Fibroblast of pulmonary artery (primary cell): ENCODE measurements at regions not wholly inside any gene's neighbourhood (a gene's known extent, or its start where the extent isn't known, plus 50 kb on each side); places are given as distances from the start of the nearest gene placed in this dataset.

Experiments
- DNase-seq: peaks from one replicate; pipeline ENCODE4 v3.0.0-alpha.2; 2010; ENCODE audit warnings: low read depth
- H3K4me3 ChIP-seq: replicated peaks from 2 replicates; pipeline ENCODE4 v1.5.1; 2011; ENCODE audit warnings: low read depth, mild to moderate bottlenecking, control low read depth, low read length, moderate library complexity
- CTCF ChIP-seq: IDR thresholded peaks from 2 replicates; pipeline ENCODE4 v1.5.1; 2011; ENCODE audit warnings: mild to moderate bottlenecking, control low read depth, low read length, inconsistent platforms; ENCODE audit errors: missing control alignments

GRCh38 chr12:4119157-4119761 is 154.3 kb upstream of the CCND2 start:
- no peak overlapping the region for H3K4me3 ChIP-seq
- no peak for TF ChIP-seq CTCF
- DNase-seq: no peak

- H3K4me3 ChIP-seq: no peak overlapping the region
- TF ChIP-seq CTCF: no peak
- no peak for DNase-seq
Measured at GRCh38 chr12:4118601-4119156, 154.9 kb upstream of the CCND2 start.

- DNase-seq: peak; percentile 49
- no peak for TF ChIP-seq CTCF
- no peak overlapping the region for H3K4me3 ChIP-seq
Measured at GRCh38 chr12:4118017-4118510, 155.5 kb upstream of the CCND2 start.

- H3K4me3 ChIP-seq: no peak overlapping the region
- no peak for DNase-seq
- TF ChIP-seq CTCF: no peak
Measured at GRCh38 chr12:4117386-4118016, 156.1 kb upstream of the CCND2 start.

GRCh38 chr12:4116251-4117111 is 157.1 kb upstream of the CCND2 start:
- no peak for TF ChIP-seq CTCF
- H3K4me3 ChIP-seq: no peak overlapping the region
- DNase-seq: peak; percentile 67

- no peak for DNase-seq
- no peak overlapping the region for H3K4me3 ChIP-seq
- no peak for TF ChIP-seq CTCF
Measured at GRCh38 chr12:4115570-4115969, 158.0 kb upstream of the CCND2 start.
